DOHH2 (cell line): ENCODE measurements at regions not wholly inside any gene's neighbourhood (a gene's known extent, or its start where the extent isn't known, plus 50 kb on each side); places are given as distances from the start of the nearest gene placed in this dataset.

Source experiments
- CTCF ChIP-seq: fragments of 200-600 bp; sonication (generic); IDR thresholded peaks from one replicate; pipeline ENCODE4 v1.5.1; 2014; ENCODE audit warnings: antibody characterized with exemption, mild to moderate bottlenecking, low read depth, low read length; ENCODE audit not compliant: poor library complexity, severe bottlenecking
- EZH2phosphoT487 ChIP-seq: fragments of 200-600 bp; sonication (generic); IDR thresholded peaks from 2 replicates; pipeline ENCODE4 v1.6.1; 2017; ENCODE audit warnings: borderline replicate concordance, mild to moderate bottlenecking, antibody characterized with exemption, low read length, moderate library complexity, mixed read lengths

GRCh38 chr5:53194086-53194485 lies 84.5 kb upstream of the MOCS2 start:
- TF ChIP-seq CTCF (no peak), EZH2phosphoT487 (no peak)
